Immature natural killer cell (primary cell): ENCODE measurements at regions not wholly inside any gene's neighbourhood (a gene's known extent, or its start where the extent isn't known, plus 50 kb on each side); places are given as distances from the start of the nearest gene placed in this dataset.

ENCODE experiments used
- DNase-seq, 3 donors: peaks; one replicate each; pipeline ENCODE4 v3.0.0; 2022; ENCODE audit warnings: mixed read lengths in 1 of 3
- H3K27ac Mint-ChIP-seq, 6 donors: one replicate each; pipeline ENCODE4 v1.8.0; 2020; ENCODE audit warnings: mixed read lengths in 6 of 6, mild to moderate bottlenecking in 5 of 6, inconsistent platforms in 4 of 6, moderate library complexity in 3 of 6
- H3K27me3 Mint-ChIP-seq, 3 donors: one replicate each; pipeline ENCODE4 v1.8.0; 2020 to 2021; ENCODE audit warnings: low read depth in 3 of 3, mild to moderate bottlenecking in 3 of 3, mixed read lengths in 3 of 3, moderate library complexity in 3 of 3, inconsistent platforms in 1 of 3
- H3K36me3 Mint-ChIP-seq, 3 donors: one replicate each; pipeline ENCODE4 v1.8.0; 2020; ENCODE audit warnings: mixed read lengths in 3 of 3, inconsistent platforms in 2 of 3, mild to moderate bottlenecking in 2 of 3
- H3K4me1 Mint-ChIP-seq, 2 donors: one replicate each; pipeline ENCODE4 v1.8.0; 2020; ENCODE audit warnings: inconsistent platforms in 2 of 2, mild to moderate bottlenecking in 2 of 2, mixed read lengths in 2 of 2, moderate library complexity in 1 of 2
- H3K4me3 Mint-ChIP-seq, 5 donors: one replicate each; pipeline ENCODE4 v1.8.0; 2020; ENCODE audit warnings: mild to moderate bottlenecking in 5 of 5, mixed read lengths in 5 of 5, inconsistent platforms in 3 of 5, moderate library complexity in 3 of 5
- H3K9me3 Mint-ChIP-seq, 6 donors: one replicate each; pipeline ENCODE4 v1.8.0; 2020; ENCODE audit warnings: mild to moderate bottlenecking in 6 of 6, mixed read lengths in 6 of 6, inconsistent platforms in 4 of 6, moderate library complexity in 3 of 6

GRCh38 chr4:103786014-103786413 is 66.2 kb upstream of the TACR3 start:
- Mint-ChIP-seq H3K27me3 (no peaks in the 10 kb centered on the region), H3K4me3 (no peak overlapping the region), H3K27ac (no peak overlapping the region), H3K9me3 (peaks cover 10 to 30% (median 19%) of the 10 kb centered on the region in 6 donors), H3K36me3 (peaks cover 0 to 3% (median 0%) of the 10 kb centered on the region in 3 donors), H3K4me1 (no peaks in the 10 kb centered on the region)
- no peak for DNase-seq

DNA sequence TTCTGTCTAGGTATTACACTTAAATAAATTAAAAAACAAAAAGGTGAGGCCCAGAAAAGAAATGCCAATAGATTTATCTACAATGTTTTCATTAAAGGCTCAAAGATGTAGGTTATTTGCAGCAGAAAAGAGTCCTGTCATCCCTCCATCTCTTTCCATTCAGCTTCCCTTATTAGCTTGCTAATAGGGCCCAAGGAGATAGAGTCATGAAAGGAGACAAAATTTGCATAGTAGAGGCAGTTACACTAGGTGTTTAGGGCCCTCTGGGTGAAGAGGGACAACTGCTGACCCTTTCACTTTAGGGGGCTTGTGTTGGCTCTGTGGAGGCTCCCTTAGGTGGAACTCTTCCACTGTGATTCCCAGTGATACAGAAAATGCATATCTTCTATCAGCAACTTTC is 58.4 kb upstream of the TACR3 start:
- peaks cover 0 to 12% (median 4%) of the 10 kb centered on the region in 6 donors for H3K9me3 Mint-ChIP-seq
- H3K27me3 Mint-ChIP-seq: no peaks in the 10 kb centered on the region
- no peak overlapping the region for H3K27ac Mint-ChIP-seq
- H3K36me3 Mint-ChIP-seq: no peaks in the 10 kb centered on the region
- no peaks in the 10 kb centered on the region for H3K4me1 Mint-ChIP-seq
- no peak overlapping the region for H3K4me3 Mint-ChIP-seq
- DNase-seq: no peak

GRCh38 chr4:103774326-103774825 is 54.6 kb upstream of the TACR3 start:
- Mint-ChIP-seq H3K9me3 (peaks cover 0 to 29% (median 6%) of the 10 kb centered on the region in 6 donors), H3K27me3 (no peaks in the 10 kb centered on the region), H3K27ac (no peak overlapping the region), H3K4me1 (no peaks in the 10 kb centered on the region), H3K36me3 (no peaks in the 10 kb centered on the region), H3K4me3 (no peak overlapping the region)
- no peak for DNase-seq

GRCh38 chr4:103773691-103774231 is 54.0 kb upstream of the TACR3 start:
- no peak overlapping the region for H3K4me3 Mint-ChIP-seq
- no peak overlapping the region for H3K27ac Mint-ChIP-seq
- no peaks in the 10 kb centered on the region for H3K4me1 Mint-ChIP-seq
- no peak for DNase-seq
- H3K36me3 Mint-ChIP-seq: no peaks in the 10 kb centered on the region
- H3K27me3 Mint-ChIP-seq: no peaks in the 10 kb centered on the region
- H3K9me3 Mint-ChIP-seq: peaks cover 0 to 36% (median 5%) of the 10 kb centered on the region in 6 donors
